ENCODE measurements at regions not wholly inside any gene's neighbourhood (a gene's known extent, or its start where the extent isn't known, plus 50 kb on each side); places are given as distances from the start of the nearest gene placed in this dataset.

- no peak for TF ChIP-seq EZH2phosphoT487 (IDR thresholded peaks at IDR 0.05; ENCODE audit: borderline replicate concordance)
- TF ChIP-seq, protein P1, sequence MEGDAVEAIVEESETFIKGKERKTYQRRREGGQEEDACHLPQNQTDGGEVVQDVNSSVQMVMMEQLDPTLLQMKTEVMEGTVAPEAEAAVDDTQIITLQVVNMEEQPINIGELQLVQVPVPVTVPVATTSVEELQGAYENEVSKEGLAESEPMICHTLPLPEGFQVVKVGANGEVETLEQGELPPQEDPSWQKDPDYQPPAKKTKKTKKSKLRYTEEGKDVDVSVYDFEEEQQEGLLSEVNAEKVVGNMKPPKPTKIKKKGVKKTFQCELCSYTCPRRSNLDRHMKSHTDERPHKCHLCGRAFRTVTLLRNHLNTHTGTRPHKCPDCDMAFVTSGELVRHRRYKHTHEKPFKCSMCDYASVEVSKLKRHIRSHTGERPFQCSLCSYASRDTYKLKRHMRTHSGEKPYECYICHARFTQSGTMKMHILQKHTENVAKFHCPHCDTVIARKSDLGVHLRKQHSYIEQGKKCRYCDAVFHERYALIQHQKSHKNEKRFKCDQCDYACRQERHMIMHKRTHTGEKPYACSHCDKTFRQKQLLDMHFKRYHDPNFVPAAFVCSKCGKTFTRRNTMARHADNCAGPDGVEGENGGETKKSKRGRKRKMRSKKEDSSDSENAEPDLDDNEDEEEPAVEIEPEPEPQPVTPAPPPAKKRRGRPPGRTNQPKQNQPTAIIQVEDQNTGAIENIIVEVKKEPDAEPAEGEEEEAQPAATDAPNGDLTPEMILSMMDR (IDR thresholded peaks at IDR 0.05 in 2 of 3, conservative IDR thresholded peaks at IDR 0.05 in 1 of 3; ENCODE audit: borderline replicate concordance in 1 of 3, insufficient read depth in 1 of 3, low read depth in 2 of 3, low read length in 2 of 3) = no peak
- TF ChIP-seq POLR2AphosphoS5 (IDR thresholded peaks at IDR 0.05; ENCODE audit: low read depth, low read length) = no peak
- no peak for TF ChIP-seq POLR2A (IDR thresholded peaks at IDR 0.05; ENCODE audit: borderline replicate concordance, extremely low read depth, insufficient read depth, insufficient read length)
- TF ChIP-seq SRF (IDR thresholded peaks at IDR 0.05; ENCODE audit: low read depth) = no peak
- no peak for TF ChIP-seq MAX (IDR thresholded peaks at IDR 0.05)
- no peak for TF ChIP-seq YY1 (IDR thresholded peaks at IDR 0.05; ENCODE audit: extremely low read depth, insufficient replicate concordance, low read depth, low read length)
- no peak for TF ChIP-seq SP1 (IDR thresholded peaks at IDR 0.05; ENCODE audit: low read depth)
- no peak for TF ChIP-seq FOSL1 (IDR thresholded peaks at IDR 0.05; ENCODE audit: low read depth)
Observed at GRCh38 chr10:31190488-31190887, 128.5 kb upstream of the ZEB1 start.
